ENCODE measurements at regions not wholly inside any gene's neighbourhood (a gene's known extent, or its start where the extent isn't known, plus 50 kb on each side); places are given as distances from the start of the nearest gene placed in this dataset.

GRCh38 chr18:77395953-77396352 is 146.3 kb downstream of the GALR1 start:
- TF ChIP-seq CTCF (IDR thresholded peaks at IDR 0.05) (no peak), POLR2A (IDR thresholded peaks at IDR 0.05) (no peak)
